ENCODE measurements at regions not wholly inside any gene's neighbourhood (a gene's known extent, or its start where the extent isn't known, plus 50 kb on each side); places are given as distances from the start of the nearest gene placed in this dataset.
"Not testable (repeated sequence)": the region's sequence is repeated elsewhere in the genome, so short reads cannot be mapped to it uniquely, and the experiment has no call there.

DNA sequence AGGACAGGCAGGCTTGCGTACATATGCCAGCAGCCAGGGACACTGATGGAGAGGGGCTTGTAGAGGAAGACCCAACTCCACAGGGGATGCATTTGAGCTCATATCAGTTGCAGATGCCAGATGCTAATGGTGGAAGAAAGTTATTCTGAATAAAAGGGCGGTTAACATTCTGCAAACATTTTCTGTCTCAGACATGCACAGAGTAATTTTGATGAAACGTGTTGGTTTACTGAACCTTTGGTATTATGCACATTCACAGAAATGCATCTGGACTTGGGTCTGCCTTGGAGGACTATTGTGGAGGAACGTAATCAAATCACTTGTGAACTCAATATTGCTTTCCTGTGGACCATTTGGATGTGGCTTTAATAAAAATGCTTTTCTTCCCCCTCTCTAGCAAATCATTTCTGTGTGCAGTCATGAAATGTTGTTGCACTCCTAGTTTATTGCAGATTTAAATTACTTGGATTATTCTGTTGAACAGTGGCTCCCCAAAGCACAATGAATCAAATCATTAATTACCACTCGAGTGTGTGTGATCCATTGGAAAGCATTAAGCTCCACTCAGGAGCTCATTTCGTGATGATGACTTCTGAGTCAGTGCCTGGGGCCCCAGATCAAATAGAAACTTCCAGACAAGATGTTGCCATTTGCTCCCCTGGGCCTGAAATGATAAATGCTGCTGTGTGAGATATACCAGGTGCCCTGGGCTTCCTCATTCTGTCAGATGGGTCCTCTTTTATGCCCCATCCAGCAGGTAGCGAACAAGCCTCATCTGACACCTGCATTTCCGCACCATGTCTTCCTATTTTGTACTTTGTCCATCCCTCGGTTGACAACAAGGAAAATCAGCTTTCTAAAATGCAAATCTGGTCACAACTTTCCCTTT is 697.0 kb upstream of the HS6ST1 start:
- no peak for DNase-seq (ENCODE audit: low read depth)

DNA sequence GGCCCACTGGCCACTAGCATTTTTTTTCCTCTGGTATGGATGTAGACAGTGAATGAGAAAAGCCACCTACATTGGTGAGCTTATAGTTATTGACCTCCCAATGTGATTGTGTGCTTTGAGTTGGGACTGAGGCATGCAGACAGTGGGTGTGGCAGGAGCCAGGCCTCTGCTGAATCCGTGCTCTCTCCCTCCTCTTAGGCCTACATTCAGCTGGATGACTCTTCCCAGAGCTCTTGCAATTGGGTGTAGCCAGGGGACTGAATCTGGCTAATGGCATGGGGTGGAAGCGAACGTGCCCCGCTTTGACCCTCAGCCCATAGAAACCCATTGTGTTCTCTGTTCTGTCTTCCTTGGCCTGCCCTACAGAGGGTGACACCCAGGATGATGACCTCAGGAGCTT is 698.3 kb upstream of the HS6ST1 start:
- no peak for DNase-seq (ENCODE audit: low read depth)

DNA sequence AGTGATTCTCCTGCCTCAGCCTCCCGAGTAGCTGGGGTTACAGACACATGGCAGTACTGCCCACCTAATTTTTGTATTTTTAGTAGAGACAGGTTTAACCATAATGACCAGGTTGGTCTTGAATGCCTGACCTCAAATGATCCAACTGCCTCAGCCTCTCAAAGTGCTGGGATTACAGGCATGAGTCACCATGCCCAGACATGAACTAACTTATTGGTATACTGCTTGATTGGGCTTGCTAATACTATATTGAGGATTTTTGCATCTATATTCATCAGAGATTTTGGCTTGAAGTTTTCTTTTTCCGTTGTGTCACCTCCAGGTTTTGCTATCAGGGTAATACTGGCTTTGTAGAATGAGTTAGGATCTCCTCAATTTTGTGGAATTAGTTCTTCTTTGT is 706.1 kb upstream of the HS6ST1 start:
- no peak for DNase-seq (ENCODE audit: low read depth)

DNA sequence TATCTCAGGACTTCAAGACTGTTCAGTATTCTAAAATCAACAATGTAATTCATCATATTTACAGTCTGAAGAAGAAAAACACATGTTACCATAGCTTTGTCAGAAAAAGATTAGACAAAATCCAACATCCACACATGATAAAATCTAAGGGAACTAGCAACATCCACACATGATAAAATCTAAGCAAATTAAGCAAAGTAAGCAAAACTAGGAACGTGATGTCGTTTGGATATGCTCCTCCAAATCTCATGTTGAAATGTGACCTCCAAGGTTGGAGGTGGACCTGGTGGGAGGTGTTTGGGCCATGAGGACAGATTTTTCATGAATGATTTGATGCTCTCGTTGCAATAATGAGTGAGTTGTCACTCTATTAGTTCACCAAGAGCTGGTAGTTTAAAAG is 717.3 kb upstream of the HS6ST1 start:
- no peak for DNase-seq (ENCODE audit: low read depth)

DNA sequence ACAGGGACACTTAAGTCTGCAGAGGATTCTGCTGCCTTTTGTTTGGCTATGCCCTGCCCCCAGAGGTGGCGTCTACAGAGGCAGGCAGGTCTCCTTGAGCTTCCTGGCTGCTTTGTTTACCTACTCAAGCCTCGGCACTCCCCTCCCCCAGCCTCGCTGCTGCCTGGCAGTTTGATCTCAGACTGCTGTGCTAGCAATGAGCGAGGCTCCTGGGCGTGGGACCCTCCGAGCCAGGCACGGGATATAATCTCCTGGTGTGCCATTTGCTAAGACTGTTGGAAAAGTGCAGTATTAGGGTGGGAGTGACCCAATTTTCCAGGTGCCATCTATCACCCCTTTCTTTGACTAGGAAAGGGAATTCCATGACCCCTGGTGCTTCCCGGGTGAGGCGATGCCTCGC is 725.0 kb upstream of the HS6ST1 start:
- DNase-seq (ENCODE audit: low read depth): not testable (repeated sequence)

DNA sequence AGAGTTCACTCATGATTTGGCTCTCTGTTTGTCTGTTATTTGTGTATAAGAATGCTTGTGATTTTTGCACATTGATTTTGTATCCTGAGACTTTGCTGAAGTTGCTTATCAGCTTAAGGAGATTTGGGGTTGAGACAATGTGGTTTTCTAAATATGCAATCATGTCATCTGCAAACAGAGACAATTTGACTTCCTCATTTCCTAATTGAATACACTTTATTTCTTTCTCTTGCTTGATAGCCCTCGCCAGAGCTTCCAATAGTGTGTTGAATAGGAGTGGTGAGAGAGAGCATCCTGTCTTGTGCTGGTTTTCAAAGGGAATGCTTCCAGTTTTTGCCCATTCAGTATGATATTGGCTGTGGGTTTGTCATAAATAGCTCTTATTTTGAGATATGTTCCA is 727.8 kb upstream of the HS6ST1 start:
- not testable (repeated sequence) for DNase-seq (ENCODE audit: low read depth)

DNA sequence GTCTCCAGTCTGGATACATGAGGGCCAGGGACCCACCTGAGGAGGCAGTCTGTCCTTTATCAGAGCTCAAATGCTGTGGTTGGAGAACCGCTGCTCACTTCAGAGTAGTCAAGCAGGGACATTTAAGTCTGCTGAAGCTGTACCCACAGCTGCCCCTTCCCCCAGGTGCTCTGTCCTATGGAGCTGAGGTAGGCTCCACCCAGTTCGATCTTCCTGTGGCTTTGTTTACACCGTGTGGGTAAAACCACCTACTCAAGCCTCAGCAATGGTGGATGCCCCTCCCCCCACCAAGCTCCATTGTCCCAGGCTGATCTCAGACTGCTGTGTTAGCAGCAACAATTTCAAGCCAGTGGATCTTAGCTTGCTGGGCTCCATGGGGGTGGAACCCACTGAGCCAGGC is 731.4 kb upstream of the HS6ST1 start:
- no peak for DNase-seq (ENCODE audit: low read depth)

DNA sequence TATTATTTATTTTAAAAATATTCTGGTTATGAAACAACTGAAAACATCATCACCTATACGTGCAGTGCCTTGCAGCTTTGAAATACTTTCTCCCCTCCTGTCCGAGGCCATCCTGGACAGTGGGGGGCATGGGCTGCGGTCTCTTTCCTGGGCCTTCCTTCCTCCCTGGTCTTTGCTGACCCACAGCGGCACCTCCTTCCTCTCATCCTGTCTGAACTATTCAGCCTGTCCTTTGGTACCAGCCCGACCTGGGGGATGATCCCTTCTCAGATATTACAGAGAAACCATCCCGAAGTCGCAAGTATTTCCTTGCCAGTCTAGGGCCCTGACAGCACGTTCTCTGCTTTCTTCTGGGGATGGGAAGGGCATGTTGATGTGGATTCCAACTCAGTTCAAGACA is 736.6 kb upstream of the HS6ST1 start:
- DNase-seq (ENCODE audit: low read depth): no peak

DNA sequence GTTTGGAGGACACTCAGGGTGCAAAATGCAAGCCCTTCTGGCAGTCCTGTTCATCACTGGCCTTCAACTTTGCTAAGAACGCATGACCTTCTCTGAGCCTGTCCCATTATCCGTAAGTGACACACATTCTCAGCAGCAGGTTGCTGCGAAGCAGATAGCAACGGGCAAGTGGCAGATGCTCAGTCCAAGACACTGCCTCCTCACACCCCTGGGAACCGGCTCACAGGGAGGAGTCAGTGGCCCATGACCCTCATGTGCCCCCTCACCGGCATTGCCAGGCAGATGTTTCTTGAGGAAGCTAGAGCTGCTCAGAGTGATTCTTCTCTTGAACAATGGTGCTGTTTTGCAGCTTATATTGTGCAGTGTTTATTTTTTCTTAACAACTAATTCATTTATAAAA is 737.2 kb upstream of the HS6ST1 start:
- DNase-seq (ENCODE audit: low read depth): no peak

DNA sequence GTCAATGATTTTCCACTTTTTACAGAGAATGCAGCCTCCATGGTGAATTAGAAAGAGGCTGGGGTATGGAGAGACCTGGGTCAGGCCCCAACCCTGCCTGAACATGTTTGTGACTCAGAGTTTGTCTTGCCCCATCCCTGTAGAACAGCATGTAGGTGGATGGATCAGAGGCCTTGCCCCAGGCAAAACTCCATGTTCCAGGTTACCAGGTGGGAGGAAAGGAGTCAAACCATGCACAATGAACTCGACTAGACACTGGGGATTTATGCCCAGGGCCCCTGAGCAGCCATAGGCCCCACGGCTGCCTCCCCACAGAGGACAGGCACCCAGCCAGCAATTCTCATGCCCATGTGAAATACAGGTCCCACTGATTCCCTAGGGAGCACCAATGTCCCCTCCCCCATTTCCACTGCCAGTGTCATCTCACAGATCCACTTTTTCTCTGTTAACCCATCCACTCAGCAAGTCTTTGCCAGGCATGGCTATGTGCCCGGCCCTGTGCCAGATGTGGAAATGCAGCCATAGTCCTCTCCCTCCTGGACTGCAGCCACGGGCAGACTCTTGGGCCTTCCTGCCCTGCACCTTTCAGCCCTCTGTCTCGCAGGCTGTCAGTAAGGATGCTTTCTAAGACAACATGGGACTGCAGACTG is 737.8 kb upstream of the HS6ST1 start:
- no peak for DNase-seq (ENCODE audit: low read depth)

DNA sequence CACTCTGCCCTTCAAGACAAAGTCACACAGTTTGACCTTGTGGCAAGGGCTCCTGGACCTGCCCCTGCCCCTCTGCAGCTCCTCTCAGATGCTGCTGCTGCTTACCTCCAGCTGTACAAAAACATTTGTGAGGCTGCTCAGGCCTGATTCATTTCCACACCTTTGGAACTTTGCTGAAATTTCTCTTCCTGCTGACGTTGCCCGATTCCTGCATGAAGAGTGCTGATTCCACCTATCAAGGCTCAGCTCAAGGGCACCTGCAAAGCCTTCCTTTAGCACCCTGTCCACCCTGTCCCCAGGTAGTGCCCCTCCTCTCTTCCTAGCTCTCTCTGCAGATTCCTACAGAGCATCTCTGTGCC is 738.3 kb upstream of the HS6ST1 start:
- DNase-seq (ENCODE audit: low read depth): no peak

DNA sequence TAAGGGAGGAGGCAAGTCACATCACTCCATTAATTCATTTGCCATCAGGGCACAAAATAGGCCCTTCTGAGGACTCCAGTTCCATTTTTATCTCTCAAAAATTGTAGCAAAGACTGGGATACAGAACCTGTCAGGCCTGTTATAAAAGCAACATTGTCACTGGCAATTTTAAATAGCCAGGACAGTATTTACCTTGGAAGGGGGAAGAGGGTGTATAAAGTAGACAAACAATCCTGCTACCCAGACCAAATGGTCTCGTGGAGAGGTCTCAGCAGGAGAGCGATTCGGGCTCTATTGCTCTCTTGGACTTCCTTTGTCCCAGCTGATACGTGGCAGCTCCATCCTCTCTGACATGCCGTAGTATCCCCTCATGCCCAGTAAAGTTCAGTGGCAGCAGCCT is 740.3 kb upstream of the HS6ST1 start:
- DNase-seq (ENCODE audit: low read depth): no peak

DNA sequence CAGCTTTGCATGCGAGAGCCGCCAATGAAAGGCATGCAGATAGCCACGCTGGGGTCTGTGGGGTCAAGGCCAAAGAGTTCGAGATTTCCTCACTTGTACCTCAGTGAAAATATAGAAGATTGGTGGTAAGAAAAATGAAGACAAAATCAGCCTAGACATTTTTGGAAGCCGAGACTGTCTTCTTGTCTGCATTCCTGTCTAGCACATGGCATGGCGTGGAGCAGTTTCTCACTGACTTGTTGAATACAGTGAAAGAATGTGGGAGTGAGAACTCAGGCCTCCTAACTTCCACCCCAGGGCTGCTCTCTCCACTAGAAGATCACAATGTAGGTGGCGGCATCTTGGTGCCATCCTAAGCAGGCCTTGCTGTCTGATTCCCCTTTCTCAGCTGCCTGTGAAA is 740.8 kb upstream of the HS6ST1 start:
- DNase-seq (ENCODE audit: low read depth): no peak

DNA sequence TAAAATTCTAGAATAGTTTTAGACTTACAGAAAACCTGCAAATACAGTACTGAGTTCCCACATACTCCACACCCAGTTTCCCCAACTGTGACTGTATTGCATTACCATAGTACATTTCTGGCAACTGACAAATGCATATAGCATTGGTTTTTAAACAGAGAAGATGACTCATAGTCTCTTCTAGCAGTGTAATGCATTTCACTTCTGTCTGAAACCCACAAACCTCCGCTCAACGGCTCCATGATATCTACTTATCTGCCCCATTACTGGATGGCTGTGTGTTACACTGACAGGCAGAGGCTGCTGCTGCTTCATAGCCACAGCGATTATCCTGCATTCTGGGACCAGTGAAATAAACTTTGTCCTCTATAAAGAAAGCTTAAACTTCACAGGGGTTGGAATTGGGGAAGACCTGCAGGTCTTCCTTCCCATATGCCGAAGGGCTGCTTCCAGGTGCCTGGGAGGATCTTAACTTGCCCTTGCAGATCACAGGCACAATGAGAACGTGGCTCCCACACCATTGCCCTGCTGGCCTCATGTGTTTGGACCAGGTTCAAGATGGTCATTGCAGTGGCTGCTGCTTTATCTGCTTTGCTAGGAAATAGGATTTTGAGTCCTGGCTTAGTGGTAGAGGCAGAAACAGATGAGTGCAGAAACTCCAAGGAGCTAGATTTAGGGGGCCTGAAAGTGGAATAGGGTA is 742.6 kb upstream of the HS6ST1 start:
- no peak for DNase-seq (ENCODE audit: low read depth)

DNA sequence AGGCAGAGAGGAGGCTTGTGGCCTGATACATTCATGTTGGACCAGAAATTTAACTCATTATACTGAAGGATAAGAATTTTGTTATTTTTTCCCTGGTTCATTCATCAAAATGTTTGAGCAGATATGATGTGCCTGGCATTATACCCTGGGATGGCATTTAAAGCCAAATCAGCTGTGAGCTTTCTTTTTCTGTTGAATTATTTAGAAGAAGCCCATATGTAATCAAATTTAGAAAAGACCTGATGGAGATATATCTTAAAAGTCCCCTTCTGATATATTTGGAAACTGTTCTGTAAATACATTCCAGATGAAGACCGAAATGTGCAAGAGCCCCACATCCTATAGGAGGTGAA is 743.1 kb upstream of the HS6ST1 start:
- DNase-seq (ENCODE audit: low read depth): no peak

DNA sequence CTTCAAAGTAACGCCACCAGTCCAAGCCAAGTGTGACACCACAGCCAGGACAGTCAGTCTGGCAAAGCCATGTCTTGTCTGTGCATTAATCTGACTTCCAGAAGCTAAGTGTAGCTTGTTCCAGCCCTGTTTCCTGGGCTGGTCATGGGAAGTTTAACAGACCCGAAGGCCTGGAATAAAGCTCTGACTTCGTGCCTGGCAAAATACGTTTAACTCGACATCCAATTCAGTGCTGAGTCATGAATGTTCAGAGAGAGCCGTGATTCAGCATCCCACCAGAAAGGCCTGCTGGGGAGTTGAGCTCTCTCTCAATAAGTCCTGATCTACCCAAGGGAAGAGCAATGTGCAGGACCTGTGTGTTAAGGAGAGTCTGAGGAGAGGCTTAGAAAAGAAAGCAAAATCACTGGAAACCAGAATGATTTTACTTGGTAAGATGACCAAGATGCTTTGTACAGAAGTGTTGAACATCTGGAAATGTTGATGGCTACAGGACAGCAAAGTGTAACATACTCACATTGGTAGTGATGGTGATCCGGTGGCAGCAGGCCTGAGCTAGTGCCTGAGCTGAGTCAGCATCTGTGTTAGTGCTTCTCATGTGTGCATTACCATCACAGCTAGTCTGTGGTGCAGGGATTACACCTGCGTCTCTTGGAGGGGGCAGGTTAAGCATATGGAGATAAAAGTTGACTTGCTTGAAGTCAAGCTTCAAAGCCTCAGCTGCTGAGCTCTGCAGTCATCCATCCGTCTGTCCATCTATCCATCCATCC is 743.7 kb upstream of the HS6ST1 start:
- no peak for DNase-seq (ENCODE audit: low read depth)

DNA sequence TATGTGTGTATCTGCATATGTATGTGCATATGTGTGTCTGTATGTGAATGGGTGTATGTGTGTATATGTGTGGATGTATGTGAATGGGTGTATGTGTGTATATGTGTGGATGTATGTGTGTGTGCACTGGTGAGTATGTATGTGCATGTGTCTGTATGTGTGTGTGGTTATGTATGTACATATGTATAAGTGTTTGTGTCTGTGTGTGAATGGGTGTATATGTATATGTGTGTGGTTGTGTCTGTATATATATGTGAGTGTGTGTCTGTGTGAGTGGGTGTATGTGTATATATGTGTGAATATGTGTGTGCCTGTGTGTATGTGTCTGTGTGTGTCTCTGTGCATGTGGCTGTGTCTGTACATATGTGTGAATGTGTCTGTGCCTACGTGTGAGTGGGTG is 748.4 kb upstream of the HS6ST1 start:
- no peak for DNase-seq (ENCODE audit: low read depth)

DNA sequence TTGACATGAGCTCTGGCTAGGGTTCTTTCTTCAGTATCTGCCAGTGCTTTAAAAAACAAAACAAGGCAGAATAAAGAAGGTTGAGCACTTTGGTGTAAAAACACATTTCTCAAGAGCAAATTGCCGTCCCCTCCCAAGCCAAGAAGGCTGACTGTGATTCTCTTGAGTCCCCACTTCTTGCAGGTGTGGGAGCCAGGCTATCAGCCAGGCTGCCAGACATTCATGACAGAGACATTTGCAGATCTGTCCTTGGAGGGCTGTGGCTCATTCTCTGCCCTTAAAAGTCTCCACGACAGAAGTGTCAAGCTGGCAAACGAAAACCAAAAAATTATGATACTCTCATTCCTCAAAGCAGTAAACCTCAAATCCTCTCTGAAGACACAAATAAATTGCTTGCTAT is 749.3 kb upstream of the HS6ST1 start:
- DNase-seq (ENCODE audit: low read depth): no peak

DNA sequence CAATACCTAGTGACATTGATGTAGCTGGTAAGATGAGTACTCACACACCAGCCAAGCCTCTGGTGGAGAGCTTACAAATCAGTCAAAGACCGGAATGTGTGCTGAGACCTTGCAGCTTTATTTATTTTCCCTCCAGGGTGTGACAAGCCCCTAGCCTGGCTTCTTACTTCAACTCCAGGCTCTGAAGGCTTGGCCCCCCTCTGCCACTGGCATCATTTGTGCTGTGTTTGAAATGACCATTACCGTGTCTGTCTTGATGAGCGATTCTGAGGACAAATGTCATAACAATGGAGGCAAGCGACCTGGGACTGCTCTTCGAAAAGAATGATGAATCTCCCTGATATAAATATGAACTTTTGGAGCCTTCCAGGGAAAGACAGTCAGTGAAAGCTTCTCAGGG is 749.9 kb upstream of the HS6ST1 start:
- DNase-seq (ENCODE audit: low read depth): no peak

DNA sequence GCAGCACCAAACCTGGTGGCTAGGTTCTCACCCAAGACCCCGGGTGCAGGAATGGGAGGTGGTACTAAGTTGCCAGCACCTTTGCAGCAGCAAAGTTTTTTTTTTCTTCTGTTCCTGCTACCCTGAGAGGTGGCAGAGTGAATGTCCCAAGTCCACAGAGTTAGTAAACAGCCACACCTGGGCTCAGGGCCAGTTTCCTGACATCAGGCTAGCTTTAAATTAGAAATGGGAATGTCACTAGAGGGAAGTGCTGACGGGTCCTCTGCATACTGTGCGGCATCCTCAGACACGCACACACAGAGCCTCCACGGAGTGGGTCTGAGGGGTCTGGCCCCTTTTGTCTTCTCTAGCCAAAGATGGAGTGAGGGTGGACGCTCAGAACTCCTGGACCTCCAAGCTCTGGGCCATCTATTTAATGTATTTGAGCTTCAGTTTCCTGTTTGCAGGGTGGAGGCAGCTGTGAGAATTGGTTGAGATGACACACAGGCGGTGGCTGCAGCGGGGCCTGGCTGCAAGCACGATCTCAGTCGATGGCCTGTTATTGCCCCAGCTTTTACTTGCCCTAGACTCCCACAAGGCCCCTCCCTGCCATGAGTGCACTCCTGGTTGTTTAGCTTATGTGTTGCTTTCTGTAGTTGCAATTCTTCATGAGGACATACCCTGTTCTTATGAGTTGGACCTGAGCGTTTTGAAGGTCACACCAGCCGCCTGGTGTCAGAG is 751.4 kb upstream of the HS6ST1 start:
- DNase-seq (ENCODE audit: low read depth): no peak

DNA sequence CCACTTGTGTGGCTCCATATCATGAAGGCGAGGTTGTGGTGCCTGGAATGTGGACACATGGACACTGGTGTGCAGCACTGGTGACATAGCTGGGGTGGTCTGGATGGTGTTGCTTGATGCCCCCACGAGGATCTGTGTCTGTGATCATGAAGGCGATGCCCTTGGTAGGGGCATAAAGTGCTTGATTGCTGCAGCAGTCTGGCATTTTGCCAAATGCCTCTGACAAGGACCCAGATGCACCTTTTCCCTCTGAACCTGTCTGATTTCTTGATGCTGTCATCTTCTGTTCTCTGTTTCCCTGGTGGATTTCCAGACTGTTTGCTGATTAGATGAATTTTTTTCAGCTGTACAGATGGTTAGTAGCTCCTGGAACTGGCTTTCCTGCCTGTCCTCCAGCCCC is 752.0 kb upstream of the HS6ST1 start:
- DNase-seq (ENCODE audit: low read depth): no peak

DNA sequence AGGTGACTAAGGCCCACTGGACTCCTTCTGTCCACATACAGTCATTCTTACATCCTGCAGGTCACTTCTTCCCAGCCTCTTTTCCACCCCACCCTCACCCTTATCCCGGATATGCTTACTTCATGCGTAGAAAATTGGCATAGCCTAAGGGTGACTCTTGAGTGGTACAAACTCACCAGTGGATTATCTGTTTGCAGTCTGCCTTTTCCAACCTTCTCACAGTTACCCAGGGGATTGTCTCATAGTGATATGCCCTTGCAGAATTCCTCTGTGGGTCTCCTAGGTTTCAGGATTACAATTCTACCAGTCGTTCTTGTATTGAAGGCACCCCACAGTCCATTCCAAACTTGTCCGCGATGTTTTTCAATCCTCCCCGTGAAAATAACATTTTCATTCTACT is 752.9 kb upstream of the HS6ST1 start:
- no peak for DNase-seq (ENCODE audit: low read depth)
